Thyroid gland (tissue), 4 donors: ENCODE measurements at regions not wholly inside any gene's neighbourhood (a gene's known extent, or its start where the extent isn't known, plus 50 kb on each side); places are given as distances from the start of the nearest gene placed in this dataset.

Source experiments
- POLR2A ChIP-seq, 2 donors: fragments of 450-650 bp; IDR thresholded peaks; one replicate each; pipeline ENCODE4 v1.6.1; 2017; ENCODE audit warnings: antibody characterized with exemption in 2 of 2, mild to moderate bottlenecking in 2 of 2, moderate library complexity in 1 of 2
- TF ChIP-seq, protein P1 (sequence below), 6 experiments: fragments of 200-600 bp in 3 of 6; fragments of 450-650 bp in 3 of 6; sonication (generic) in 3 of 6; IDR thresholded peaks; one replicate each; pipeline ENCODE4 v1.5.1; 2016 to 2019; ENCODE audit warnings: antibody characterized with exemption in 6 of 6, mild to moderate bottlenecking in 2 of 6, inconsistent platforms in 1 of 6, moderate library complexity in 1 of 6

DNA sequence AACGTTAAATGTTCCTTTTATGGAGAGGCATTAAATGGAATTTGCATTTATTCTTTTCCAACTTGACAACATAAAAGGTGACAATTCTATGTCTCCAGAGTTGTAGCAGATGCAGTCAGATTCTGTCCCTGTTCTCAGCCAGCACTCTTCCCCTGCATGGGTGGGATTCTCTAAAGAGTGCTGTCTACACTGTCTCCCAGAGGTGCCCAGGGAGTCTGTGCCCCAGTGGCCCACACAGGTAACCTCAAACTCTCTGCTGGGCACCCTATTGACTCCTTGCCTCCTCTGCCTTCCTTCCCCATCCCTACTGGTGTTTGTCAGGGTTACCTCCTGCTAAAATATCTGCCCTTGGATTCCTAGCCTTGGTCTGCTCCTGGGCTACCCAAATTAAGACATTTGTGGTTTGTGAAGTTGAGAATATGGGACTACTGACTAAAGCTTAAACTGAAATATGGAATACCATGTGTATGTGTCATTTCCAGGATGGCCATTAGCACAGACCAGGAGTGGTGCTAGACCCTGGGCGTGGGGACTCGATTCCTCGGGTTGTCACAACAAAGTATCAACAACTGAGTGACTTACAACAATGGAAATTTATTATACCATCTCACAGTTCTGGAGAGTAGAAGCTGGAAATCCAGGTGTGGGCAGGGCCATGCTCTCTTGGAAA is 284.7 kb downstream of the CDH26 start:
- TF ChIP-seq POLR2A (IDR thresholded peaks at IDR 0.05) = no peak
- TF ChIP-seq, protein P1, sequence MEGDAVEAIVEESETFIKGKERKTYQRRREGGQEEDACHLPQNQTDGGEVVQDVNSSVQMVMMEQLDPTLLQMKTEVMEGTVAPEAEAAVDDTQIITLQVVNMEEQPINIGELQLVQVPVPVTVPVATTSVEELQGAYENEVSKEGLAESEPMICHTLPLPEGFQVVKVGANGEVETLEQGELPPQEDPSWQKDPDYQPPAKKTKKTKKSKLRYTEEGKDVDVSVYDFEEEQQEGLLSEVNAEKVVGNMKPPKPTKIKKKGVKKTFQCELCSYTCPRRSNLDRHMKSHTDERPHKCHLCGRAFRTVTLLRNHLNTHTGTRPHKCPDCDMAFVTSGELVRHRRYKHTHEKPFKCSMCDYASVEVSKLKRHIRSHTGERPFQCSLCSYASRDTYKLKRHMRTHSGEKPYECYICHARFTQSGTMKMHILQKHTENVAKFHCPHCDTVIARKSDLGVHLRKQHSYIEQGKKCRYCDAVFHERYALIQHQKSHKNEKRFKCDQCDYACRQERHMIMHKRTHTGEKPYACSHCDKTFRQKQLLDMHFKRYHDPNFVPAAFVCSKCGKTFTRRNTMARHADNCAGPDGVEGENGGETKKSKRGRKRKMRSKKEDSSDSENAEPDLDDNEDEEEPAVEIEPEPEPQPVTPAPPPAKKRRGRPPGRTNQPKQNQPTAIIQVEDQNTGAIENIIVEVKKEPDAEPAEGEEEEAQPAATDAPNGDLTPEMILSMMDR (IDR thresholded peaks at IDR 0.05) = no peak
